Activated naive CD4-positive, alpha-beta T cell treated with anti-CD3 and anti-CD28 coated beads, Interleukin-2, amount 50 U/mL, for 16 hours (primary cell): ENCODE measurements at regions not wholly inside any gene's neighbourhood (a gene's known extent, or its start where the extent isn't known, plus 50 kb on each side); places are given as distances from the start of the nearest gene placed in this dataset.

Experiments used
- DNase-seq: peaks from one replicate; pipeline ENCODE4 v3.0.0-alpha.2; 2020

- DNase-seq, result no peak
These were observed 155.7 kb downstream of the WT1 start for GRCh38 chr11:32279672-32280071.

GRCh38 chr11:32280339-32280738, 155.0 kb downstream of the WT1 start:
- no peak for DNase-seq

- DNase-seq, result no peak
These were observed 147.1 kb downstream of the WT1 start for GRCh38 chr11:32288276-32288675.

- DNase-seq, result no peak
These were observed 145.6 kb downstream of the WT1 start for GRCh38 chr11:32289701-32290100.

DNA sequence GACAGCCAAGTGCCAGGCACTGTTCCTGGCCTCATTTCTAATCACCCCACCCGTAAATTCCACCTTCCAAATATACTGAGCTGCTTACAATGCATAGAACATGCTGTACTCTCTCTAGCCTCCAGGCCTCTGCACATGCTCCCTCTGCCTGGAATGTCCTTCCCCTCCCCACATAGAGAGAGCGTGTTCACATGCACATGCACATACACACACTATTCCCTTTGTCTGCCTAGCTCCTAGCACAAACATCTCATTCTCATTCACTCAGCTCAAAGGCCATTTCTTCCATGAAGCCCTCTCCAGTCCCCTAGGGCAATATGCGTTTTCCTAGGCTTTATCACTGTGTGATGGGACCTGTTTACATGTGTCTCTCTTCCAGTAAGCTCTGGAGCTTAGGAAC, 144.6 kb downstream of the WT1 start:
- no peak for DNase-seq

- DNase-seq, result no peak
These were observed 137.7 kb downstream of the WT1 start for GRCh38 chr11:32297611-32298011.

GRCh38 chr11:32302826-32303225, 132.5 kb downstream of the WT1 start:
- no peak for DNase-seq

DNA sequence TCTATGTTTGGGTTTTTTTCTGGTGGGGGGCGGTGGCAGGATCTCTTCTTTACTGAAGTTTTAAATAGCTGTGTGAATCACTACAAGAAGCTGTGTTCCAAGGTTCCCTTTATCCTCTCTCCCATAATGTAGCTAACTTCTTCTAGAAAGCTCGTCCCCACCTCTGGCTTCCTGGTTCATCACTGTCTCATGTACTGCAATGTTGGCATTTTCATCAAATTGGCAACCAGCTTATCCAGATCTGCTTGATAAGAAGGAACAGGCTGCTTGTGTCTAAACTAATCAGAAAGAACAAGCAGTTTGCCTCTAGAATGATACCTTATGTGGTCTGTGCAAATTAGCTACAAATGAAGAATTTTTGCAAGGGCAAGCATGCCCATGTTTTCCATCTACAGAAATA, 130.8 kb downstream of the WT1 start:
- no peak for DNase-seq

- no peak for DNase-seq
These were observed 129.9 kb downstream of the WT1 start for GRCh38 chr11:32305460-32305859.

DNA sequence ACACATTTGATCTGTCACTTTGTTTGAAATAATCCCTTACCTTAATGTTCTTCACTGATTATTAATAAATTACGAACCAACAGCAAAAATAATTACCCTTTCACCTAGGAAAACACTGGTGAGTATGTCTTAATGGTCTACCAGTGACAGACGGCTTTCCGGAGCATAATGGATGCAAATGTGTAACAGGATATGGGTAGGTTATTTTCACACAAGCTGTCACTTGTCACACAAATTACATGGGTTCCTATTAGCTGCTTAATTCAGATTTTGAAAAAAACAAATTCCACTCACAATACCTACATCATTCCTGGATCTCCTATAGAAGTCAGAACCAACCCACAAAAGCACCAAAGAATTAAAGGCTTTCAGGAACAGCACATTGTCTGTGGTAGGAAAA, 127.9 kb downstream of the WT1 start:
- no peak for DNase-seq

DNA sequence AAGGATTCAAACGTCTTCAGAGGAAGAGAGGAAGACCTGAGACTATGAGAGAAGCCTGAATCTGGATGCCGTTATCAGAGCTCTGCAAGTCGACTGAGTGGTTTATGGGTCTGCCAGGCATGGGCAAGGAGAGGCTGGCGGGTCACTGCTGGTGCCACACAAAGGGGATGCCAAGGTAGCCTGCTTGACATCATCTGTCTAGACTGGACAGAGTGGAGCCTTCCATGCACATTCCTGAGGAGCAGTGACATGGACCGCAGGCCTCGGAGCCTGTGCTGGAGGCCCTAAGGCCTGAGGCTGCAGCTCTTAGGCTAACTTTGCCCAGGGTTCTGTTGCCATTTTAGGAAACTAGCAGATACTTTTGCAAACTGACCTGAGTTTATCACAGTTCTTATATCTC, 127.4 kb downstream of the WT1 start:
- no peak for DNase-seq

- DNase-seq, result no peak
These were observed 125.7 kb downstream of the WT1 start for GRCh38 chr11:32309530-32310213.

DNA sequence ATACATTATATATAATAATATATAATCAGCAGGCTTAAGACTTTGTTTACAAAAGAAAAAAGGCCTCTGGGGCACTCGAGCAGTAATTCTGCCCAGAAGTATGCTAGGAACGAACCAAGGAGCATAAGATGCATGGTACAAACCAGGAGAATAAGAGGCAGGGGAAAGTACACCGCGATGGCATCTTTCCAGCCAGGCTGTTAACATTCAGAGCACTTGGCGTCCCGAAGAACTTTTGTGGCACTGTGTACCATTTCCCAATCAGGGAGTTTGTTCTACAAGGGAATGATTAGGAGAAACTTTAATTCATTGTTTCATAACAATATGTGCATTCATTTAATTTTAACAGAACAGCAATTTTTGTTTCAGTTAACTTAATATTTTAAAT, 125.1 kb downstream of the WT1 start:
- no peak for DNase-seq

DNA sequence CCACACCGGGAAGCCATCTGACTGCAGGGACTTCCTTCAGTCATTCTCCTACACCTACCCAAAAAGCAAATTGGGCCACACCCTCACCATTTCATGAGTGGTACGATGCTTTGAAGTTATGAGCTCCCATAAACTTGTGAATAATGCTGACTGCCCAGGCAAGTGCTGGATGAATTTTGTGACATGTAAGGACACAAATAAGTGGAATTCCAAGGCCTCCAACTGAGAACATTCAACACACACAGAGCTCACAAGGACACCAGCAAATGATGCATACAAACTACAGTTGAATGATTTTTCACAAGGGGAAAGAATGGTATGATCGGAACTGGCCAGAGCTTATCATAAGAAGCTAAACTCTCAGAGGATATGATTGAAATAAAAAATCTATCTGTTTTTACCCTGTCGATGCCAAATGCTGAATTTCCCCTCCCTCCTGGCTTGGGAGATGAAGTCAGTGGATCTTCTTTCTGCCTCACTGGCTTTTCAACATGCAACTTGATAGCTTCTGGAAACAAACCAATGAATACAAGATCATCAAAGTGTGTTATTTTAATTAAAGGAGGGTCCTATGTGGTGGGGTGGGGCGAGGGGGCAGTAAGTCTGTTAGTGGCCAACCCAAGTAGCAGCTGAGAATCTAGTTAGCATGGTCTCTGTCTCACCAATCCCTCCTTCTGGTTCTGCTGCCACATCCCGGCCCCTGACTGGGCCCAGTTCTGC, 123.8 kb downstream of the WT1 start:
- DNase-seq, result no peak

DNA sequence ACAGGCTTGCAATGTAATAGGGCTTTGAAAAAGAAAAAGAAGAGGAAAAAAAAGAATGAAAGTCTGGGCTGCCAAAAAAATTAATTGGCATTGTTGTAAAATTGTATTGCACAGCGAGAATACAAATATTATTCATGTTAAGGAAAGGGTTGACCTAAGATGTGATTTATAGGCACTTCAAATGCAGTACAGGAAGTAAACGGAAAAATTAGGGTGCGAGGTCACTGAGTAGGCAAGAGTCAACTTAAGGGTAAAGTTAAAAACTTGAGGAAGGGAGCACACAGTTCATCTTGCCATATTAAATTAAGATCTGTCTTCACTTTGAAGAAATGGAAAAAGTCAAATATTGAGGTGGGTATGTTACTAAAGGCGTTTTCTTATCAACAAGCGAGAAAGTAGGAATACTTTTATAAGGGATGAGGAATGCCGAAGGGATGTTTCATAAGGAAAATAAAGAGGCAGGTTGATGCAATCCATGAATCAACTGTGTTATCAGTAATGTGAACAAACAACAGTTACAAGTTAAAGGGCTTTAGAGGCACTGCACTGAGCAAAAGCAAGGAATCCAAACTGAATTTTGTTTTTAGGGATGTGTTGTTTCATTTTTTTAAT, 123.0 kb downstream of the WT1 start:
- no peak for DNase-seq

DNA sequence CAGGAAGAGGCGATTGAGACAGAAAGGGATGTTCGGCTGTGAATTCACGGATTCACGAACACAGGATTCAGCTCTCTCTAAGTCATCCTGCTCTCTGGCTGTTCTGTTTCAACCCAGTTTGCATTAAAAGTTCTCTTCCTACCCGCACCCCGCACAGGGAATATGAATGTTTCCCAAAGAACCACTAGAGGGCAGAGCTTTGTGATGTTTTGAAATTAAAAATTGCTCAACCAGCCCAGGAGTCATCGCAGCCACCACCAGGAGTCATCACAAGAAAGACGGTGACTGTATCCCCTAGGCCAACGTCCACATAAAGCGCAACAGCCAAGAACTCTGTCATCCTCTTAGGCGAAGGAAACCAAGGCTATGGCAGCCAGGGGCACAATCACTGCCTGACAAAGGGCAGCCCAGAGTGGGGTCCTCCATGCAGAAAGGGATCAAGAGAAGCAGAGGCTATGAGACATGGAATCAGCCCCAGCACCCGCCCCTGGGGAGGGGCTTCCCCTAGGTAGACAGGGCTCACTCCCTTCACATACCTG, 122.4 kb downstream of the WT1 start:
- peak; percentile 16 for DNase-seq

- no peak for DNase-seq
These were observed 121.9 kb downstream of the WT1 start for GRCh38 chr11:32313477-32313876.

GRCh38 chr11:32315121-32315520, 120.2 kb downstream of the WT1 start:
- DNase-seq, result no peak

DNA sequence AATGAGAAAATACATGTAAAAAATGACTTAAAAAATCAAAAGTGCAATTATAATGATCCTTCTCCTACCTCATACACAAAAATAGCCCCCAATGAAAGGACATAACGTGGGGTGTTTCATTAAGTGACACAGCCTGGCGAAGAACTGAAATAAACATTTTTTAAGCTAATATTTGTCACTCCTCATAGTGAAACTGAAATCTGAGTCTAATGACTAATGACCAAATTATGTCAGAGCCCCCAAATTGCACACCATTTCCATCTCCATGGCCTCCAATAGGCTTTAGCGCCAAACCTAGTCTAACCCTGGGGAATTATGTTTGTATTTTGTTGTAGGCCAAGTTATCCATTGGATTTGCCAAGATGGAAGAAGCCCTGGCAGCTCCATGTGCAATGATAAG, 119.1 kb downstream of the WT1 start:
- no peak for DNase-seq

DNA sequence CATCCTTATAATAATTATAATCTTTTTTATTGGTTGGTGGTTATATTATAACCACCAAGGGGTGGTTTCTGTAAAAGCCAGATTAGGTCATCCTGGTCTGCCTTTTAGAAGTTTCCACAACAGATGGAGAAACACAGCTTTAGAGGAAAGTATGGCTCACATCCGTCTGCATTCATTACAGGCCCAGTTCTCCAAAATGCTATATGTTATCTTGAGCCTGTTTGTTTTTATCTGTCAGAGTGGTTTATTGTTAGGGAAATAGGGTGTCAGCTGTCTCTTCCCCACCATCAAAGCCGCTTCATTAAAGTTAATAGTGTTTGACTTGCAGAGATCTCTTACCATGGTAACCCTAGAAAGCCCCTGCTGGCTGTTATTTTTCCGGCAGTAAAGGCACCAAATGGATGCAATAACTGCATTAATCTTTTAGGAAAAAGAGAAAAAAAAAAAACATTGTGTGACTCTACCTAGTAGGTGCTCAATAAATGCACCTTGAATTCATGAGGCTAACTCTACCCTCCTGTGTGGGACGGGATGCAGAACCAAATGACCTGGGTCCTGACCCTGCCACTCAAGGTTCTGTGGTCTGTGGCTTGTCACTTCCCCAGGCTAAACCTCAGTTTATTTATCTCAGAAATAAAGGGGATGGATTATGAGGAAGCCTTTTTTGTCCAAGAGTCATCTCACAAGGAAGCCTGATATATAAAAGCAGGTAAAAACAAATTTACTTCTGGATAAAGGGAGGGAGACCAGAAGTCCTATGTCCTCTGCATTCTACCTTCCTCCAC, 118.3 kb downstream of the WT1 start:
- no peak for DNase-seq

- no peak for DNase-seq
These were observed 117.7 kb downstream of the WT1 start for GRCh38 chr11:32317643-32318042.

GRCh38 chr11:32318071-32319055, 117.0 kb downstream of the WT1 start:
- DNase-seq, result no peak
